MG63 (cell line): ENCODE measurements at regions not wholly inside any gene's neighbourhood (a gene's known extent, or its start where the extent isn't known, plus 50 kb on each side); places are given as distances from the start of the nearest gene placed in this dataset.

Experiments used
- DNase-seq: peaks from one replicate; pipeline ENCODE4 v3.0.0-alpha.2; 2020
- H3K27me3 ChIP-seq: fragments of 250-450 bp; sonication (Bioruptor Pico); 2 replicates; pipeline ENCODE4 v1.5.1; 2020; ENCODE audit warnings: mild to moderate bottlenecking, moderate library complexity
- H3K36me3 ChIP-seq: fragments of 250-450 bp; sonication (Bioruptor Pico); 2 replicates; pipeline ENCODE4 v1.5.1; 2020; ENCODE audit warnings: mild to moderate bottlenecking, moderate library complexity
- H3K4me3 ChIP-seq: fragments of 250-450 bp; sonication (Bioruptor Pico); 2 replicates; pipeline ENCODE4 v1.5.1; 2020; ENCODE audit warnings: mild to moderate bottlenecking, moderate library complexity
- H3K9me3 ChIP-seq: fragments of 250-450 bp; sonication (Bioruptor Pico); 2 replicates; pipeline ENCODE4 v1.5.1; 2020; ENCODE audit warnings: mild to moderate bottlenecking, moderate library complexity

DNA sequence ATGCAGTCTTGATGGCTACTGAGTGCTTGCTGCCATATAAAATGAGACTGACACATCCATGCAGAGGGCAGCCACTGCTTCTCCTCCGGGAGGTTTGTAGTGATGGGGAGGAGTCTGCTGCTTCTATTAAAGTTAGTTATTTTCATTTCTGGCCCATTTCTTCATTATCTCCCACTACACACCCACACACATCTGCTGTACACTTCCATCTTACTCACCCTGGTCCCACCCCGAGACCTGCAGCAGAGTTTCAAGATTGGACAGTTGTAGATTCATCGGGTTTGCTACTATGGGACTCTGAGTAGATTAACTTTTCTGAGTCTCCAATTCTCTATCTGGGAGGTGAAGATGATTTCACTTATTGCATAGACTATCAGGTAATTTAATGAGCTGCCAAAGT lies 176.2 kb upstream of the SNX19 start:
- H3K27me3 ChIP-seq = no peaks in the 10 kb centered on the region
- no peak overlapping the region for H3K4me3 ChIP-seq
- H3K9me3 ChIP-seq = no peaks in the 10 kb centered on the region
- DNase-seq = no peak
- no peaks in the 10 kb centered on the region for H3K36me3 ChIP-seq

DNA sequence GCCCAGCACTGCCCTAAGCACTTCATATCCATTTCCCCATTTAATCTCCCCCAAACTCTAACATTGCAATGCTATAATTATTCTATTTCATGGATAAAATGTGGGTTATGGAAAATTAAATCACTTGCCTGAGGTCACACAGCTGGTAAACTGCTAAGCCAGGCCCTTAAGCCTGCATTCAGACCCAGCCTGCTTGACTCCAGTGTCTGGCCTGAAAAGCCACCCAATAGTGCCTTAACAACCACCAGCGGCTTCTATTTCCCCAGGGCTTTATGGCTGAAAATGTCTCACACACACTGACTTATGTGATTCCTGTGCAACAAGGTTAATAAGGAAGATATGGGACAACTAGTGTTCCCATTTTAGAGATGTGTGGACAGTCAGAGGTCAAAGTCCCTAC lies 178.5 kb upstream of the SNX19 start:
- DNase-seq = no peak
- Histone ChIP-seq H3K4me3 (no peak overlapping the region), H3K27me3 (no peaks in the 10 kb centered on the region), H3K36me3 (no peaks in the 10 kb centered on the region), H3K9me3 (no peaks in the 10 kb centered on the region)

- no peaks in the 10 kb centered on the region for H3K9me3 ChIP-seq
- no peak overlapping the region for H3K4me3 ChIP-seq
- H3K36me3 ChIP-seq = no peaks in the 10 kb centered on the region
- H3K27me3 ChIP-seq = no peaks in the 10 kb centered on the region
- DNase-seq = no peak
Measured at GRCh38 chr11:131095511-131096185, 179.4 kb upstream of the SNX19 start.

GRCh38 chr11:131099013-131099412 lies 182.7 kb upstream of the SNX19 start:
- H3K9me3 ChIP-seq = no peaks in the 10 kb centered on the region
- no peaks in the 10 kb centered on the region for H3K36me3 ChIP-seq
- DNase-seq = no peak
- H3K27me3 ChIP-seq = no peaks in the 10 kb centered on the region
- H3K4me3 ChIP-seq = no peak overlapping the region

DNA sequence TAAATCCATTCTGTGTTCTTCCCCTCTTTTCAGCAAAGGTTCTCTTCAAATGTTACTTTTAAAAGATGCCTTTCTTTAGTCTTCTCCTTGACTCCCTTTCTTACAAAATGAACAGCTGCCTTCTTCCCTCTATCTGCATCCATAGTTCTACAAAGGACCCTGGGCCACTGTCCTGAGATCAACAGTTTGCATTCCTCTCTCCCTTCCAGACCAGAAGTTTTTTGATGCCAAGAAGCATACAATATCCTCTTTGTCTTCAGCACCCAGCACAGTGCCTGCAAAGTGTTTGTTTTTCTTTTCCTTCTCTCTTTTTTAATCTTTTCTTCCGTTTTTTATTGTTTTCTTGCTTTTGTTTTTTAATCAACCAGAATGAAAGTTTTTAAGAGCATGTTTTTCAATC lies 183.5 kb upstream of the SNX19 start:
- H3K9me3 ChIP-seq = no peaks in the 10 kb centered on the region
- H3K4me3 ChIP-seq = no peak overlapping the region
- H3K27me3 ChIP-seq = no peaks in the 10 kb centered on the region
- DNase-seq = no peak
- H3K36me3 ChIP-seq = no peaks in the 10 kb centered on the region

GRCh38 chr11:131108760-131109159 lies 192.5 kb upstream of the SNX19 start:
- no peak for DNase-seq
- no peaks in the 10 kb centered on the region for H3K9me3 ChIP-seq
- H3K27me3 ChIP-seq = no peaks in the 10 kb centered on the region
- no peak overlapping the region for H3K4me3 ChIP-seq
- H3K36me3 ChIP-seq = no peaks in the 10 kb centered on the region

GRCh38 chr11:131109257-131109656 lies 193.0 kb upstream of the SNX19 start:
- no peak overlapping the region for H3K4me3 ChIP-seq
- H3K9me3 ChIP-seq = no peaks in the 10 kb centered on the region
- DNase-seq = peak; percentile 20
- H3K27me3 ChIP-seq = no peaks in the 10 kb centered on the region
- no peaks in the 10 kb centered on the region for H3K36me3 ChIP-seq

GRCh38 chr11:131109790-131110189 lies 193.5 kb upstream of the SNX19 start:
- no peak for DNase-seq
- no peaks in the 10 kb centered on the region for H3K9me3 ChIP-seq
- H3K27me3 ChIP-seq = no peaks in the 10 kb centered on the region

DNA sequence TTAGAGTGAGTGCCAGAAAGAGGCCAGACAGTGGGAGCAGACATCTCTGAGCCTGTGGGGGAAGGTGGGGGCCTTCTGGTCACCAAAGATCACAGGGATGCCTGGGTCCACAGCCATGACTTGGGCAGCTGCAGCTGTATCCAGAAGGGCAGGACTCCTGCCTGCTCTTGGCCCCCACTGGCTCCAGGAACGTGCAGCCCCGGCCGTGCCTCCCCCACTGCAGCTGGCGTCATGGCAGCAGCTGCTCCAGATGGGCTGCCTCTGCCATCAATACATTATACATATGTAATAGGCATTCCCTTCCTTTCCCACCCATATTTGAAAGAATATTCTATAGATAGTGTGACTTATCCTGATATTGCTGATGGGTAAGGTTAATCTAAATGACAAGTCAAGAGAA lies 195.5 kb upstream of the SNX19 start:
- H3K27me3 ChIP-seq = no peaks in the 10 kb centered on the region
- H3K9me3 ChIP-seq = no peaks in the 10 kb centered on the region
- no peak for DNase-seq
- H3K4me3 ChIP-seq = no peak overlapping the region
- no peaks in the 10 kb centered on the region for H3K36me3 ChIP-seq

More at GRCh38 chr11:131109790-131110189, 193.5 kb upstream of the SNX19 start:
- Histone ChIP-seq H3K36me3 (no peaks in the 10 kb centered on the region), H3K4me3 (no peak overlapping the region)

DNA sequence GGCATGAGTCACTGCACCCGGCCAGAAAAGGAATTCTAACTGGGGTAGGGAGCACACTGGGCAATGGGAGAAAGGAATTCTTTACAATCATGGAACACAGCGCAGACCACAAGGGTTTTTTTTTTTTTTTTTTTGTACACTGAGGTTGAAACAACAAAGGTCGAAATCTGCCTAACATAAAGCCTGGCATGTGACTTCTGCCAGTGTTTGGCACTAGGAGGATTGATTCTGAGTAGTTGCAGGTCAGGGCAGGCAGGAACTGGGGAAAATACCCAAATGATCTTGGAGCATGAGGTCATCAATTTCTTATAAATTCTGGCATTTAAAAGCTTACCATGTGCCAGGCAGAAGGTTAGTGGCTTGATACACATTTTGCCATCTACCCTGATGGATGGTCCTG lies 202.0 kb upstream of the SNX19 start:
- Histone ChIP-seq H3K36me3 (no peaks in the 10 kb centered on the region), H3K27me3 (no peaks in the 10 kb centered on the region), H3K4me3 (no peak overlapping the region), H3K9me3 (no peaks in the 10 kb centered on the region)
- peak; percentile 8 for DNase-seq

DNA sequence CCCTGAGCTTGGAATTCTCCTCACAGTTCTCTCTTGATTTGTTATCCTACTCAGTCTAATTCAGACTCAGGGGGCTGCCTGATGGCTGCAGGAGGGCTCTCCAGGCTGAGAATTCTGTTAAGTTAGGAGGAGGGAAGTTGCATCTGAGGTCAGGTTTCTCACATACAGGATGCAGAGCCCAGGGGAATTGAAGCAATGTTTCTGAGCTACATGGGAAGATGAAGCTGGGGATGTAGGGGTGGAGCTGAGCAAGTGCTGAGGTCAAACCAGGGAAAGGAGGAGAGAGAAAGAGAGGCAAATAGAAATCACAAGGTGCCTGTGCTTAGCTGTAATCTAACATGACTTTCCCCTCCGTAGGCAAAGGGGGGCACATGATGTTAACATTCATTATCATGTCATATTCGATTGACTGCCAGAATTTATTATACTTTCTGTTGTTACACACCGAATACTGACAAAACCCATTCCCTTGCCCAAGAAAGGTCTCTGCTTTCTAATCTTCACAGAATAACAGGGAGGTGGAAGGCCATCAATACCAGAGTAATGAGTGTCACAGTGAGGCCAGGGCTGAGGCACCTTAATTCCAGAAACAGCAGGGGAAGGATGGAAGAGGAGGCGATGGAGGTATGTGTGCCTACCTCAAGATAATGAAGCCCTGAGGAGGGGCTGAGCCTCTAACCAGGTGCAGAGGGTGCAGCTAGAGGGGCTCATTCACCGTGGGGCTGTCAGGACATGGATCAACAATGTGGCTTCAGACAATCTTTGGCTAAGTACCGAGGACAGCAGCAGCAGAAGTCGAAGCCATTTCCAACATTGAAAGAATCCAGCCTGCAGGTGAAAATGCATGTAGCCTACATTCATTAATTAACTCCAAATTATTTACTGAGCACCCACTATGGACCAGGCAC lies 205.4 kb upstream of the SNX19 start:
- Histone ChIP-seq H3K9me3 (0 out of 2 replicates have a peak, but pooled peaks cover 1% of the 10 kb centered on the region), H3K36me3 (no peaks in the 10 kb centered on the region), H3K4me3 (no peak overlapping the region), H3K27me3 (0 out of 2 replicates have a peak, but pooled peaks cover 2% of the 10 kb centered on the region)
- no peak for DNase-seq

DNA sequence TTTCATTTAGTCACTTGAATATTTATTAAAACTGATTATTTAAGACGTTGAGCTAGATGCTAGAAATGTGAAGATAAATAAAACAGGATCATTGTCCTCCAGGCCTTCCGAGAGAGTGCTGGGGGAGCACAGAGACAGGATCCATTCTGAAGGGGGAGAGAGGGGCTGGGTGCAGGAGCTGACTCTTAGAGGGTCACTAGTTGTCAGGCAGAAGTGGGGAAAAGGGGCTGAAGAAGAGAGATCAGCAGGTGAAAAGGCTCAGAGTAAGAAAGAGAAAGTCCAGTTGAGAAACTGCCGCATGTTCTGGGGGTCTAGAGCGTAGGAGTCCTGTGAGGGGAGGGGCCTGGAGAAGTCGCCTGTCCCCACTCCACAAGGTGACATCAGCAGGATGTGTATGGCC lies 206.2 kb upstream of the SNX19 start:
- Histone ChIP-seq H3K4me3 (no peak overlapping the region), H3K27me3 (peaks cover 2% of the 10 kb centered on the region; the same call in 1 of the 2 replicates), H3K9me3 (peaks cover 2% of the 10 kb centered on the region; the same call in 1 of the 2 replicates), H3K36me3 (no peaks in the 10 kb centered on the region)
- DNase-seq = no peak

GRCh38 chr11:131129474-131129873 lies 213.2 kb upstream of the SNX19 start:
- no peak for DNase-seq

DNA sequence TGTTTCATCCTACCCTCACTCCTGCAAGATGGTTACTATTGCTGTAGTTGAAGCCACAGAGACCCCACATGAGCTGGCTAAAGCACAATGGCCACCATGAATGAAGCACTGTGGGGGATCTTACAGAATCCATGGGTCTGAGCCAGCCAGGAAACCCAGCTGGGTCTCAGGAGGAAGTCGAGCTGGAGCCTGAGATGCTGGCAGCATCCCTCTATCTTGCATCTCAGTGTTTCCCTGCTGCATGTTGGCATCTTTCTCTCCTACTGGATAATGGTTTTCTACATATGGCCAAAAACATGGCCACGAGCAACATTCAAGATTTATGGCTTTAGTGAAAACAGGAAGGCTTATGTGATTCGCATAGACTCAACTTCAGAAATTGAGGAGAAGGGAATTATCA lies 219.3 kb upstream of the SNX19 start:
- Histone ChIP-seq H3K4me3 (no peak overlapping the region), H3K9me3 (no peaks in the 10 kb centered on the region), H3K36me3 (no peaks in the 10 kb centered on the region), H3K27me3 (no peaks in the 10 kb centered on the region)
- no peak for DNase-seq

More at GRCh38 chr11:131129474-131129873, 213.2 kb upstream of the SNX19 start:
- Histone ChIP-seq H3K9me3 (peaks cover 7% of the 10 kb centered on the region), H3K4me3 (no peak overlapping the region), H3K27me3 (no peaks in the 10 kb centered on the region; the same call in 1 of the 2 replicates), H3K36me3 (no peaks in the 10 kb centered on the region)

DNA sequence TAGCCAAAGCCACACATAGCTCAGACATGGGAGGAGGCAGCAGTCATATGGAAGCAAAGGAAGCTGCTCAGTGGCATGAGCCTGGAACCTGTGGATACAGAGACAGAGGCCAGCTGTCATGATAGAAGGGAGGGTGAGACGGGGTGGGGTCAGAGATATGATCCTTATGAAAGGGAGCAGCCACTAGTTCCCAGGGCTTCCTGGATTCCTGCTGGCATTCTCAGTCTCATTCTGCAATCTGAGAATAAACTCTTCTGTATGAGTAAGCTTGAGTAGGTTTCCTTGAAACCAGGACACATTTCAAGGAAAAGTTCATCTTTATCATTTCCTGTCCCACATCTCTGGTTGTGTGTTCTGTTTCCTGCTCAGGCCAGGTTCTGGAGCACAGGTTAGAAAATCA lies 220.2 kb upstream of the SNX19 start:
- Histone ChIP-seq H3K9me3 (no peaks in the 10 kb centered on the region), H3K4me3 (no peak overlapping the region), H3K27me3 (no peaks in the 10 kb centered on the region), H3K36me3 (no peaks in the 10 kb centered on the region)
- DNase-seq = no peak

DNA sequence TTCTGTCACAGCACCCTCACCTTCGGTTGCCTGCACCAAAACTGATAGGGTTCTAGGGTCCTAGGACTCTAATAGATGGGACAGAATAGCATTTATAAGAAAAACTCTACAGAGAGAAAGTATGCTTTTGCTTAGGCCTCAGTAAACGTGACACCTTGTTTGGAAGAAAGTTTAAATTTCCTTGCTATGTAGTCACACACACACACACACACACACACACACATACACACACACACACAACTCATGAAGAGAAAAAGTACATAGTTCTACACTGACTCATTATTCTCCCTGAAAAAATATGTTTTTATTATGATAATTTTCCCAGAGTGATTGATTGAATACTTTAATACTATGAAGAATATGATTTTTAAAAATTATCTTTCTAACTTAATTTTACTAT lies 220.8 kb upstream of the SNX19 start:
- Histone ChIP-seq H3K27me3 (no peaks in the 10 kb centered on the region), H3K9me3 (no peaks in the 10 kb centered on the region), H3K36me3 (no peaks in the 10 kb centered on the region), H3K4me3 (no peak overlapping the region)
- no peak for DNase-seq

DNA sequence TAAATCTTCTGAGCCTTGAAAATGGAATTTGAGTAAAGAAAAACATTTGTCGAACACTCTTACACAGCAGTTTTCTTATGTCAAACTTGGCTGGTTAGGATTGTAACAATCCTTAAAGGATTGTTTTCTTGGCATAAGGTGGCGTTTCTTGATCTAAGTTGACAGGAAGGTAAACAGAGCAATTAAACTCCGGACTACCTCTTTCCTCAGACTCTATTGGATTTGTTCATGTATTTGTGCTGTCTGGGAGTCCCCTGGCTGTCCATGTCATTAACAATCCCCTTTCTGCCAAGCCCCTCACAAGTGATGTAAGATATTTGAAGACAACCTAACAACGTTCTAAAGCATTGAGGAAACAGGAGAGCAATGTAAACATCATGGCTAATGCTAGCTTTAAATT lies 222.5 kb upstream of the SNX19 start:
- Histone ChIP-seq H3K9me3 (no peaks in the 10 kb centered on the region), H3K4me3 (no peak overlapping the region), H3K27me3 (no peaks in the 10 kb centered on the region), H3K36me3 (no peaks in the 10 kb centered on the region)
- DNase-seq = no peak

DNA sequence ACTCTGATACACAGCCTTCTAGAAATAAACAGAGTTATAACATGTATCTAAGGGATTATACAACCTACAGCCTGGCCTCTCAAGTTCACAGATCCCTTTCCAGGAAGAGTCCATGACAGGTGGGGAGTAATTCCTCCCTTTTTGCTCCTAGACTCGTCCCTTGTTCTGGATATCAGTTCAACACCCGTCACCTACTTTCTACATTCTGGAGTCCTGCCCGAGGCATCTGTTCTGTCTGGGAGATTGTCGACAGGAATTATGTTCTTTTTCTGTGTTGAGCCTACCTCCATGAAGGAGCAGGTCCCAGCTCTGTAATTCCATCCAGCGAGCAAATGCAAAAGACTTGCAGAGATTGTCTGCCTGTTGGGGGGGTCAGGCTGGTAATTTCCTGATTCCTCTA lies 224.6 kb upstream of the NTM start:
- H3K4me3 ChIP-seq = no peak overlapping the region
- H3K9me3 ChIP-seq = no peaks in the 10 kb centered on the region
- no peak for DNase-seq
- no peaks in the 10 kb centered on the region for H3K36me3 ChIP-seq
- H3K27me3 ChIP-seq = no peaks in the 10 kb centered on the region
